ENCODE measurements at regions not wholly inside any gene's neighbourhood (a gene's known extent, or its start where the extent isn't known, plus 50 kb on each side); places are given as distances from the start of the nearest gene placed in this dataset.
A peak's percentile ranks its signal among the peaks of the same experiment; 100 is the strongest.

DNA sequence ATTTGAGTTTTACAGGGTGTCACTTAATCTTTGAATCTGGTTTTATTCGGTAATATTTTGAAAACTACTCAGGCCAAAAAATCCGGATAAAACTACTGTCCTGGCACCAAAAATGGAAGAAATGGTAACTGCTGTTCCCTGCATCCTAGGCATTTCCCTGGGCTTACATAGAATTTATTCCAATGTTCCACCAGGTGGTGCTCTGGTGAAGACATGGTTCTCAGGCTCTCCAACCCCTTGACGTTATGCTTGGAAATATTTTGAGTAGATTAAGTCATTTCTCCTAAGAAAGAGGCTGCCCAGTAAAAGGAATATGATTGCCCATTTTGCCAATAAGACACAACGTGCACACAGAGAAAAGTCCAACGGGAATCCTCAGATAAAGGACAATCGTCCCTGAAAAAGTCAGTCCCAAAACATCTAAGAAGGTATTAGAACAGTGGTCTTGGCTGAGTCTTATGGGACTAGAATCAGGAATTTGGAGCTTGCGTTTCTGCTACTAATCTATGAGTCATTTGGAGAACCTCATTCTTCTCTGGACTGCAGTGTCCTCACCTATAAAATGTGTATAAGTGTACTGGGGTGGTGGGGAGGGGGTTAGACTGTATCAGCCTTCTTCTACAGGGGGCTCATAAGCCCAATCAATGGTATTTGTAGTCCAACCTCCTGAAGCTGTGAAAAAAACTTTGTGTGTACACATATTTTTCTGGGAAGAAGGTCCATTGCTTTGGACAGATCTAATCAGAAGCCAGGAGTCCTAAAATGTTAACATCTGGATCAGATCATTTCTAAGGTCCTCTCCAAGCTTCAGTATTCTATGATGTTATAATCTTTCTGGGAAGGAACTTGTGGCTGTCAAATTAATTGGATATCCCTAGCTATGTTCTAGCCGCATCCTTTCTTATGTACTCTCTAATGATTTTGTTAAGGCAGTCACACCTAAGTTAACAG lies 131.0 kb upstream of the BMP2 start:
- ChIA-PET POLR2A (interaction anchor here (0.8 to 1.2 kb wide), 3 partner anchors 26 to 131 kb away, joined by 3 to 4 read pairs (median 3); no protein-coding TSS in a partner anchor), CTCF (interaction anchor here (0.7 to 2.8 kb wide), 26 partner anchors 8 to 649 kb away, joined by 3 to 21 read pairs (median 4); no protein-coding TSS in a partner anchor)
- Histone ChIP-seq H3K27ac (ENCODE audit: extremely low read depth, low read depth, low read length) (no peak overlapping the region), H3K9me3 (ENCODE audit: control insufficient read depth, insufficient read depth, low read depth, low read length) (no peaks in the 10 kb centered on the region), H3K4me3 (ENCODE audit: low read depth, low read length) (no peak overlapping the region), H3K36me3 (ENCODE audit: control insufficient read depth in 2 of 2, insufficient read depth in 1 of 2, low read length in 2 of 2) (no peaks in the 10 kb centered on the region), H3K4me1 (ENCODE audit: control insufficient read depth, insufficient read depth, low read length) (no peaks in the 10 kb centered on the region)
- peak; percentile 21; the same call in 1 of the 2 replicates for TF ChIP-seq ZNF654 (tag by site-specific recombination; IDR thresholded peaks at IDR 0.05; ENCODE audit: low read depth)
- TF ChIP-seq ZBTB1 (tag by site-specific recombination; IDR thresholded peaks at IDR 0.05), result no peak
- TF ChIP-seq ZNF302 (tag by site-specific recombination; IDR thresholded peaks at IDR 0.05; ENCODE audit: low read depth), result no peak

GRCh38 chr20:6635034-6635736 lies 132.3 kb upstream of the BMP2 start:
- no peaks in the 10 kb centered on the region for H3K36me3 ChIP-seq (ENCODE audit: control insufficient read depth in 2 of 2, insufficient read depth in 1 of 2, low read length in 2 of 2)
- POLR2A ChIA-PET, result no interaction called here
- H3K4me3 ChIP-seq (ENCODE audit: low read depth, low read length), result no peak overlapping the region
- TF ChIP-seq ZNF548 (tag by site-specific recombination; IDR thresholded peaks at IDR 0.05) (no peak), ZNF341 (tag by site-specific recombination; IDR thresholded peaks at IDR 0.05; ENCODE audit: low read depth) (no peak), GLI2 (tag by site-specific recombination; IDR thresholded peaks at IDR 0.05; ENCODE audit: borderline replicate concordance, low read depth) (no peak), ZNF335 (tag by site-specific recombination; conservative IDR thresholded peaks at IDR 0.05) (no peak), ZBTB48 (tag by site-specific recombination; IDR thresholded peaks at IDR 0.05) (no peak), ZNF18 (tag by site-specific recombination; IDR thresholded peaks at IDR 0.05) (no peak), ZNF311 (tag by site-specific recombination; IDR thresholded peaks at IDR 0.05; ENCODE audit: borderline replicate concordance) (no peak), ZNF610 (tag by site-specific recombination; IDR thresholded peaks at IDR 0.05; ENCODE audit: borderline replicate concordance) (no peak), ZNF354C (tag by site-specific recombination; IDR thresholded peaks at IDR 0.05; ENCODE audit: borderline replicate concordance, low read depth) (no peak), KLF1 (tag by site-specific recombination; IDR thresholded peaks at IDR 0.05) (no peak), ZNF292 (tag by site-specific recombination; IDR thresholded peaks at IDR 0.05; ENCODE audit: borderline replicate concordance, low read depth) (no peak), ZNF202 (tag by site-specific recombination; IDR thresholded peaks at IDR 0.05; ENCODE audit: borderline replicate concordance) (no peak), ZSCAN30 (tag by site-specific recombination; IDR thresholded peaks at IDR 0.05) (no peak), ZNF2 (tag by site-specific recombination; IDR thresholded peaks at IDR 0.05) (no peak), ZNF549 (tag by site-specific recombination; IDR thresholded peaks at IDR 0.05) (no peak), ZNF555 (tag by site-specific recombination; conservative IDR thresholded peaks at IDR 0.05) (no peak), ZNF148 (tag by site-specific recombination; IDR thresholded peaks at IDR 0.05; ENCODE audit: borderline replicate concordance) (no peak), KLF16 (tag by site-specific recombination; IDR thresholded peaks at IDR 0.05) (no peak)
- no peaks in the 10 kb centered on the region for H3K9me3 ChIP-seq (ENCODE audit: control insufficient read depth, insufficient read depth, low read depth, low read length)
- H3K4me1 ChIP-seq (ENCODE audit: control insufficient read depth, insufficient read depth, low read length), result no peaks in the 10 kb centered on the region
- CTCF ChIA-PET, result interaction anchor here (0.5 to 2.8 kb wide), 19 partner anchors 8 to 1302 kb away, joined by 3 to 21 read pairs (median 4); no protein-coding TSS in a partner anchor
- H3K27ac ChIP-seq (ENCODE audit: extremely low read depth, low read depth, low read length), result no peak overlapping the region
